ENCODE measurements at regions not wholly inside any gene's neighbourhood (a gene's known extent, or its start where the extent isn't known, plus 50 kb on each side); places are given as distances from the start of the nearest gene placed in this dataset.

- DNase-seq (ENCODE audit: low read depth in 2 of 2) = no peak
Measured at GRCh38 chr9:85428230-85428629, 313.5 kb downstream of the AGTPBP1 start.

- DNase-seq (ENCODE audit: low read depth in 2 of 2) = no peak
Measured at GRCh38 chr9:85427772-85428171, 314.0 kb downstream of the AGTPBP1 start.

- DNase-seq (ENCODE audit: low read depth in 2 of 2) = no peak
Measured at GRCh38 chr9:85425153-85425611, 316.6 kb downstream of the AGTPBP1 start.

GRCh38 chr9:85423422-85423821 lies 318.3 kb downstream of the AGTPBP1 start:
- DNase-seq (ENCODE audit: low read depth in 2 of 2) = no peak

GRCh38 chr9:85421641-85422040 lies 320.1 kb downstream of the AGTPBP1 start:
- DNase-seq (ENCODE audit: low read depth in 2 of 2) = no peak

- no peak for DNase-seq (ENCODE audit: low read depth in 2 of 2)
Measured at GRCh38 chr9:85420750-85421149, 321.0 kb downstream of the AGTPBP1 start.

GRCh38 chr9:85417674-85418073 lies 324.1 kb downstream of the AGTPBP1 start:
- DNase-seq (ENCODE audit: low read depth in 2 of 2) = no peak

- DNase-seq (ENCODE audit: low read depth in 2 of 2) = no peak
Measured at GRCh38 chr9:85416715-85417114, 325.0 kb downstream of the AGTPBP1 start.

- no peak for DNase-seq (ENCODE audit: low read depth in 2 of 2)
Measured at GRCh38 chr9:85414390-85414789, 327.4 kb downstream of the AGTPBP1 start.

- no peak for DNase-seq (ENCODE audit: low read depth in 2 of 2)
Measured at GRCh38 chr9:85408494-85408893, 333.3 kb downstream of the AGTPBP1 start.

- no peak for DNase-seq (ENCODE audit: low read depth in 2 of 2)
Measured at GRCh38 chr9:85405566-85405950, 336.2 kb downstream of the AGTPBP1 start.

GRCh38 chr9:85404911-85405565 lies 336.7 kb downstream of the AGTPBP1 start:
- no peak for DNase-seq (ENCODE audit: low read depth in 2 of 2)

GRCh38 chr9:85402551-85402950 lies 339.2 kb downstream of the AGTPBP1 start:
- no peak for DNase-seq (ENCODE audit: low read depth in 2 of 2)

GRCh38 chr9:85401998-85402397 lies 339.8 kb downstream of the AGTPBP1 start:
- no peak for DNase-seq (ENCODE audit: low read depth in 2 of 2)

GRCh38 chr9:85397005-85397404 lies 344.7 kb downstream of the AGTPBP1 start:
- DNase-seq (ENCODE audit: low read depth in 2 of 2) = no peak

- DNase-seq (ENCODE audit: low read depth in 2 of 2) = no peak
Measured at GRCh38 chr9:85392260-85392659, 349.5 kb downstream of the AGTPBP1 start.

- DNase-seq (ENCODE audit: low read depth in 2 of 2) = no peak
Measured at GRCh38 chr9:85377731-85378289, 363.9 kb downstream of the AGTPBP1 start.

GRCh38 chr9:85368781-85369180 lies 373.0 kb downstream of the AGTPBP1 start:
- DNase-seq (ENCODE audit: low read depth in 2 of 2) = no peak

- DNase-seq (ENCODE audit: low read depth in 2 of 2) = no peak
Measured at GRCh38 chr9:85359161-85359560, 382.6 kb downstream of the AGTPBP1 start.

GRCh38 chr9:85349046-85349445 lies 392.7 kb downstream of the AGTPBP1 start:
- no peak for DNase-seq (ENCODE audit: low read depth in 2 of 2)

- no peak for DNase-seq (ENCODE audit: low read depth in 2 of 2)
Measured at GRCh38 chr9:85347541-85347940, 394.2 kb downstream of the AGTPBP1 start.

- no peak for DNase-seq (ENCODE audit: low read depth in 2 of 2)
Measured at GRCh38 chr9:85344901-85345300, 396.9 kb downstream of the AGTPBP1 start.

GRCh38 chr9:85339338-85339737 lies 402.4 kb downstream of the AGTPBP1 start:
- no peak for DNase-seq (ENCODE audit: low read depth in 2 of 2)

- no peak for DNase-seq (ENCODE audit: low read depth in 2 of 2)
Measured at GRCh38 chr9:85334228-85334627, 407.5 kb downstream of the AGTPBP1 start.
